IMR-90 (cell line): ENCODE measurements at regions not wholly inside any gene's neighbourhood (a gene's known extent, or its start where the extent isn't known, plus 50 kb on each side); places are given as distances from the start of the nearest gene placed in this dataset.

ENCODE experiments used
- ATAC-seq: fragments of 200-7000 bp; cut with Tn5 transposase; 2 replicates; pipeline ENCODE4 v1.9.1; 2020; ENCODE audit warnings: low read depth, mild to moderate bottlenecking, moderate library complexity
- BruUV-seq: library from RNA; stranded (reverse); fragments of 400-500 nt; replicated peaks from 2 replicates; lab custom pipeline; 2021; lab: Mats Ljungman, UMichigan
- CTCF ChIA-PET: fragments of 300-600 bp; formaldehyde crosslinking; extraction: SDS; loops from one replicate; lab custom pipeline; 2021; ENCODE audit warnings: antibody characterized with exemption; lab: Yijun Ruan, JAX
- POLR2A ChIA-PET: fragments of 300-600 bp; sonication (Branson Sonifier 250); formaldehyde crosslinking; loops from one replicate; lab custom pipeline; 2022; ENCODE audit warnings: antibody characterized with exemption; ENCODE audit not compliant: unreplicated experiment; lab: Charles Lee
- DNase-seq: peaks from one replicate; pipeline ENCODE4 v3.0.0; 2013
- H2AFZ ChIP-seq: replicated peaks from 2 replicates; pipeline ENCODE3; 2013; ENCODE audit warnings: low read length, mild to moderate bottlenecking; ENCODE audit not compliant: poor library complexity
- H2AK5ac ChIP-seq: 2 replicates; pipeline ENCODE4 v1.6.1; 2013; ENCODE audit warnings: low read depth, low read length, inconsistent platforms
- H2AK9ac ChIP-seq: replicated peaks from 2 replicates; pipeline ENCODE3; 2013; ENCODE audit warnings: mild to moderate bottlenecking, low read depth, low read length, moderate library complexity; ENCODE audit not compliant: poor library complexity
- H2BK120ac ChIP-seq: 2 replicates; pipeline ENCODE4 v1.6.1; 2013; ENCODE audit warnings: low read depth, low read length, inconsistent platforms
- H2BK15ac ChIP-seq: 3 replicates; pipeline ENCODE4 v1.6.1; 2013; ENCODE audit warnings: low read depth, low read length, inconsistent platforms
- H2BK20ac ChIP-seq: 2 replicates; pipeline ENCODE4 v1.6.1; 2013; ENCODE audit warnings: low read depth, mild to moderate bottlenecking, inconsistent platforms, low read length, moderate library complexity
- H2BK5ac ChIP-seq: 2 replicates; pipeline ENCODE4 v1.6.1; 2013; ENCODE audit warnings: mild to moderate bottlenecking, low read depth, low read length, inconsistent platforms; ENCODE audit not compliant: poor library complexity, severe bottlenecking
- H3K14ac ChIP-seq: replicated peaks from 2 replicates; pipeline ENCODE4 v1.6.1; 2013; ENCODE audit warnings: low read depth, low read length, inconsistent platforms
- H3K18ac ChIP-seq: 2 replicates; pipeline ENCODE4 v1.6.1; 2013; ENCODE audit warnings: low read depth, low read length, control low read depth
- H3K23ac ChIP-seq: 2 replicates; pipeline ENCODE4 v1.6.1; 2013; ENCODE audit warnings: low read depth, low read length, inconsistent platforms
- H3K27ac ChIP-seq: 2 replicates; pipeline ENCODE4 v1.5.1; 2013; ENCODE audit warnings: mild to moderate bottlenecking, control low read depth, low read length; ENCODE audit not compliant: insufficient read depth
- H3K27me3 ChIP-seq: 2 replicates; pipeline ENCODE4 v1.6.1; 2013; ENCODE audit warnings: low read length; ENCODE audit not compliant: control insufficient read depth, insufficient read depth
- H3K36me3 ChIP-seq: 2 replicates; pipeline ENCODE4 v1.6.1; 2013; ENCODE audit warnings: low read length, mixed read lengths; ENCODE audit not compliant: control insufficient read depth, insufficient read depth
- H3K4ac ChIP-seq: 2 replicates; pipeline ENCODE4 v1.6.1; 2013; ENCODE audit warnings: low read depth, low read length, inconsistent platforms
- H3K4me1 ChIP-seq: 2 replicates; pipeline ENCODE4 v1.6.1; 2013; ENCODE audit warnings: low read length, mixed read lengths; ENCODE audit not compliant: control insufficient read depth, insufficient read depth
- H3K4me2 ChIP-seq: 2 replicates; pipeline ENCODE4 v1.6.1; 2013; ENCODE audit warnings: low read depth, mild to moderate bottlenecking, control low read depth, low read length, moderate library complexity
- H3K4me3 ChIP-seq: 2 replicates; pipeline ENCODE4 v1.5.1; 2013; ENCODE audit warnings: low read depth, mild to moderate bottlenecking, control low read depth, low read length, moderate library complexity; ENCODE audit not compliant: insufficient read depth
- H3K56ac ChIP-seq: 2 replicates; pipeline ENCODE4 v1.6.1; 2013; ENCODE audit warnings: low read length, inconsistent platforms; ENCODE audit not compliant: insufficient read depth; ENCODE audit errors: extremely low read depth
- H3K79me1 ChIP-seq, 2 experiments: 2 replicates each; pipeline ENCODE4 v1.6.1; 2013; ENCODE audit warnings: low read length in 2 of 2, inconsistent platforms in 1 of 2, low read depth in 1 of 2
- H3K9ac ChIP-seq: 2 replicates; pipeline ENCODE4 v1.6.1; 2013; ENCODE audit warnings: low read depth, low read length, control low read depth
- H3K9me1 ChIP-seq: 2 replicates; pipeline ENCODE4 v1.6.1; 2013; ENCODE audit warnings: low read length, inconsistent platforms; ENCODE audit not compliant: insufficient read depth
- H3K9me3 ChIP-seq: 2 replicates; pipeline ENCODE4 v1.6.1; 2013; ENCODE audit warnings: low read length; ENCODE audit not compliant: control insufficient read depth, insufficient read depth
- H4K20me1 ChIP-seq: 2 replicates; pipeline ENCODE4 v1.6.1; 2013; ENCODE audit warnings: low read length, inconsistent platforms; ENCODE audit not compliant: insufficient read depth
- H4K5ac ChIP-seq: 2 replicates; pipeline ENCODE4 v1.6.1; 2013; ENCODE audit warnings: mild to moderate bottlenecking, low read depth, low read length, control low read depth
- H4K8ac ChIP-seq, 2 experiments: 2 replicates each; pipeline ENCODE4 v1.6.1; 2013; ENCODE audit warnings: low read depth in 2 of 2, low read length in 2 of 2, control low read depth in 1 of 2, inconsistent platforms in 1 of 2
- H4K91ac ChIP-seq: 2 replicates; pipeline ENCODE4 v1.6.1; 2013; ENCODE audit warnings: low read depth, low read length, inconsistent platforms; ENCODE audit not compliant: insufficient read depth
- BHLHE40 ChIP-seq: fragments of 150-350 bp; IDR thresholded peaks from 2 replicates; pipeline ENCODE4 v1.6.1; 2016; ENCODE audit warnings: mild to moderate bottlenecking, low read depth, low read length
- CEBPB ChIP-seq: IDR thresholded peaks from 2 replicates; pipeline ENCODE4 v1.6.1; 2012; ENCODE audit warnings: low read depth, low read length, improper control_type of control experiment
- CTCF ChIP-seq: conservative IDR thresholded peaks from 2 replicates; pipeline ENCODE4 v1.5.1; 2012; ENCODE audit warnings: mild to moderate bottlenecking, low read depth, low read length, improper control_type of control experiment
- FOS ChIP-seq: fragments of 150-350 bp; IDR thresholded peaks from 2 replicates; pipeline ENCODE4 v1.6.1; 2016; ENCODE audit warnings: low read depth, low read length
- MAFK ChIP-seq: IDR thresholded peaks from 2 replicates; pipeline ENCODE4 v1.6.1; 2012; ENCODE audit warnings: low read depth, low read length, improper control_type of control experiment
- MAZ ChIP-seq: IDR thresholded peaks from 2 replicates; pipeline ENCODE4 v1.6.1; 2012; ENCODE audit warnings: low read depth, mild to moderate bottlenecking, low read length, improper control_type of control experiment, moderate library complexity, borderline replicate concordance
- MXI1 ChIP-seq: IDR thresholded peaks from 2 replicates; pipeline ENCODE4 v1.6.1; 2012; ENCODE audit warnings: low read depth, mild to moderate bottlenecking, low read length, moderate library complexity, borderline replicate concordance
- NFE2L2 ChIP-seq: fragments of 150-350 bp; IDR thresholded peaks from 2 replicates; pipeline ENCODE4 v1.6.1; 2016; ENCODE audit warnings: low read depth, mild to moderate bottlenecking, low read length
- POLR2A ChIP-seq: IDR thresholded peaks from 2 replicates; pipeline ENCODE4 v1.6.1; 2012; ENCODE audit warnings: mild to moderate bottlenecking, low read depth, low read length
- RAD21 ChIP-seq: IDR thresholded peaks from 2 replicates; pipeline ENCODE4 v1.6.1; 2012; ENCODE audit warnings: low read length, improper control_type of control experiment
- RFX5 ChIP-seq: IDR thresholded peaks from 2 replicates; pipeline ENCODE4 v1.8.0; 2012; ENCODE audit warnings: low read depth, mild to moderate bottlenecking, low read length, moderate library complexity
- SMC3 ChIP-seq: fragments of 150-350 bp; IDR thresholded peaks from 2 replicates; pipeline ENCODE4 v1.6.1; 2016; ENCODE audit warnings: low read depth, mild to moderate bottlenecking, antibody characterized with exemption, low read length, moderate library complexity
- USF2 ChIP-seq: fragments of 150-350 bp; IDR thresholded peaks from 2 replicates; pipeline ENCODE4 v1.6.1; 2017; ENCODE audit warnings: mild to moderate bottlenecking, antibody characterized with exemption, low read length, low read depth
- dilution Hi-C: fragments of 300-500 bp; cut with HindIII; formaldehyde crosslinking; loops from one replicate; pipeline ENCODE4 v1.14.3; 2018; ENCODE audit warnings: low sequenced_read_pairs; ENCODE audit not compliant: unreplicated experiment
- in situ Hi-C: fragments of 300-500 bp; cut with MboI; formaldehyde crosslinking; loops from 3 replicates; pipeline ENCODE4 v1.14.3; 2019; ENCODE audit warnings: low sequenced_read_pairs, inconsistent platforms, mixed read lengths
- intact Hi-C: fragments of 100-400 bp; cut with micrococcal nuclease; formaldehyde crosslinking; loops from 2 replicates; pipeline ENCODE4 v1.10.0; 2022
- TF ChIP-seq, protein P1 (sequence below): fragments of 150-350 bp; IDR thresholded peaks from 2 replicates; pipeline ENCODE4 v1.6.1; 2016; ENCODE audit warnings: low read depth, mild to moderate bottlenecking, low read length, moderate library complexity, borderline replicate concordance

DNA sequence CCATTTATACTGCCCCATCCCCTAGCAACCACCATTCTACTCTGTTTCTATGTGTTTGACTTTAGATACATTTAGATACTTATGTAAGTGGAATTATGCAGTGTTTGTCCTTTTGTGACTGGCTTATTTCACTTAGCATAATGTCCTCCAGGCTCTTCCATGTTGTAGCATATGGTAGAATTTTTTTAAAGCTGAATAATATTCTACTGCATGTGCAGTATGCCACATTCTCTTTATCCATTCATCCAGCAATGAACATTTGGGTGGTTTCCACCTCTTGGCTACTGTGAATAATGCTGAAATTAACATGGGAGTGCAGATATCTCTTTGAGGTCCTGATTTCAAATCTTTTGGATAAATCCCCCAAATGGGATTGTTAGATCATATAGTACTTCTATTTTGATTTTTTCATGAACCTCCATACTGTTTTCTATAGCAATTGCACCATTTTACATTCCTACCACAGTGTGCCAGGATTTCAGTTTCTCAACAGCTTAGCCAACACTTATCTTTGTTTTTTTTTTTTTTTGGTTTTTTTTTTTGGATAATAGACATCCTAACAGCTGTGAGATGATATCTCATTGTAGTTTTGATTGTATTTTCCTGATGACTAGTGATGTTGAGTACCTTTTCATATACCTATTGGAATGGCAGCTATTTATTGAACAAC lies 105.9 kb upstream of the LNX1 start:
- no peak overlapping the region for H4K91ac ChIP-seq
- CTCF ChIA-PET = interaction anchor here (0.6 kb wide), 2 partner anchors 210 to 215 kb away, joined by 3 to 7 read pairs; no protein-coding TSS in a partner anchor
- H4K8ac ChIP-seq = no peak overlapping the region
- no peak overlapping the region for H3K18ac ChIP-seq
- no peak overlapping the region for H3K9ac ChIP-seq
- no peak overlapping the region for H2AK5ac ChIP-seq
- H3K27ac ChIP-seq = no peak overlapping the region
- no peak overlapping the region for H3K56ac ChIP-seq
- in situ Hi-C loops (no loop called here), intact Hi-C loops (no loop called here), dilution Hi-C loops (no loop called here)
- no peak overlapping the region for H2AFZ ChIP-seq
- H3K36me3 ChIP-seq = no peaks in the 10 kb centered on the region
- no peak overlapping the region for H2BK20ac ChIP-seq
- H3K4me2 ChIP-seq = no peak overlapping the region
- peaks cover 8% of the 10 kb centered on the region; the same call in 1 of the 2 replicates for H3K4me1 ChIP-seq
- H3K14ac ChIP-seq = no peak overlapping the region
- POLR2A ChIA-PET = no interaction called here
- H2AK9ac ChIP-seq = no peak overlapping the region
- no peak for DNase-seq
- H2BK15ac ChIP-seq = no peak overlapping the region
- no peak overlapping the region for H2BK120ac ChIP-seq
- no peaks in the 10 kb centered on the region for H3K9me3 ChIP-seq
- H3K4me3 ChIP-seq = no peak overlapping the region
- no peak overlapping the region for H3K4ac ChIP-seq
- no TSS peak for BruUV-seq
- no peaks in the 10 kb centered on the region for H4K20me1 ChIP-seq
- H3K23ac ChIP-seq = no peak overlapping the region
- TF ChIP-seq NFE2L2 (no peak), MAZ (no peak), RFX5 (no peak), POLR2A (no peak), MAFK (no peak), BHLHE40 (no peak), CEBPB (no peak), SMC3 (no peak), RAD21 (no peak), CTCF (no peak), USF2 (no peak), FOS (no peak), MXI1 (no peak)
- TF ChIP-seq, protein P1, sequence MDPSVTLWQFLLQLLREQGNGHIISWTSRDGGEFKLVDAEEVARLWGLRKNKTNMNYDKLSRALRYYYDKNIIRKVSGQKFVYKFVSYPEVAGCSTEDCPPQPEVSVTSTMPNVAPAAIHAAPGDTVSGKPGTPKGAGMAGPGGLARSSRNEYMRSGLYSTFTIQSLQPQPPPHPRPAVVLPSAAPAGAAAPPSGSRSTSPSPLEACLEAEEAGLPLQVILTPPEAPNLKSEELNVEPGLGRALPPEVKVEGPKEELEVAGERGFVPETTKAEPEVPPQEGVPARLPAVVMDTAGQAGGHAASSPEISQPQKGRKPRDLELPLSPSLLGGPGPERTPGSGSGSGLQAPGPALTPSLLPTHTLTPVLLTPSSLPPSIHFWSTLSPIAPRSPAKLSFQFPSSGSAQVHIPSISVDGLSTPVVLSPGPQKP = no peak
- H3K27me3 ChIP-seq = no peaks in the 10 kb centered on the region
- H2BK5ac ChIP-seq = no peak overlapping the region
- H3K9me1 ChIP-seq = 0 out of 2 replicates have a peak, but pooled peaks cover 2% of the 10 kb centered on the region
- H3K79me1 ChIP-seq = no peaks in the 10 kb centered on the region
- no peak overlapping the region for H4K5ac ChIP-seq
- no peak for ATAC-seq
